ENCODE measurements at regions not wholly inside any gene's neighbourhood (a gene's known extent, or its start where the extent isn't known, plus 50 kb on each side); places are given as distances from the start of the nearest gene placed in this dataset.
"Not testable (repeated sequence)": the region's sequence is repeated elsewhere in the genome, so short reads cannot be mapped to it uniquely, and the experiment has no call there.

DNA sequence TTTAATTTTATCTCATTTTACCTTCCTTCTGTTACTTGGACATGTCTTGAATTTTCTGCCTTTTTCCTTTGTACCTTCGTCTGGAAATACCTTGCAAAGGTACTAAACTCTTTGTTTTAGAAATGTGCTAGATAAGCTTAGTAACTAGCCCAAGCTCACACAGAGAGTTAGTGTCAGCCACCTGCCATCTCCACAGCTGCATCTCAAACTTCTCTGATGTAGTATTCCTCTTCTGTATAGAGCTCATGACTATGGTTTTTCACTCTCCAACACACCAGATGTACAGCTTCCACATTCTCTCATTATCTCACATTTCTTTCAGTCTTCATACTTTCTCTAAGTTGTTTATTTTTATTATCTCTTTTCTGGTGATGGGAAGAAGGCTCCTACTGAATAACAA, 516.6 kb upstream of the ROBO2 start:
- DNase-seq (ENCODE audit: insufficient read length, low spot score) (no peak), FAIRE-seq (no peak)
- TF ChIP-seq, protein P1, sequence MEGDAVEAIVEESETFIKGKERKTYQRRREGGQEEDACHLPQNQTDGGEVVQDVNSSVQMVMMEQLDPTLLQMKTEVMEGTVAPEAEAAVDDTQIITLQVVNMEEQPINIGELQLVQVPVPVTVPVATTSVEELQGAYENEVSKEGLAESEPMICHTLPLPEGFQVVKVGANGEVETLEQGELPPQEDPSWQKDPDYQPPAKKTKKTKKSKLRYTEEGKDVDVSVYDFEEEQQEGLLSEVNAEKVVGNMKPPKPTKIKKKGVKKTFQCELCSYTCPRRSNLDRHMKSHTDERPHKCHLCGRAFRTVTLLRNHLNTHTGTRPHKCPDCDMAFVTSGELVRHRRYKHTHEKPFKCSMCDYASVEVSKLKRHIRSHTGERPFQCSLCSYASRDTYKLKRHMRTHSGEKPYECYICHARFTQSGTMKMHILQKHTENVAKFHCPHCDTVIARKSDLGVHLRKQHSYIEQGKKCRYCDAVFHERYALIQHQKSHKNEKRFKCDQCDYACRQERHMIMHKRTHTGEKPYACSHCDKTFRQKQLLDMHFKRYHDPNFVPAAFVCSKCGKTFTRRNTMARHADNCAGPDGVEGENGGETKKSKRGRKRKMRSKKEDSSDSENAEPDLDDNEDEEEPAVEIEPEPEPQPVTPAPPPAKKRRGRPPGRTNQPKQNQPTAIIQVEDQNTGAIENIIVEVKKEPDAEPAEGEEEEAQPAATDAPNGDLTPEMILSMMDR (IDR thresholded peaks at IDR 0.05; ENCODE audit: insufficient read depth, missing control alignments) = no peak

- no peak for DNase-seq (ENCODE audit: insufficient read length, low spot score)
- TF ChIP-seq, protein P1 (IDR thresholded peaks at IDR 0.05; ENCODE audit: insufficient read depth, missing control alignments) = no peak
- FAIRE-seq = no peak
Observed at GRCh38 chr3:76525726-76526125, 514.2 kb upstream of the ROBO2 start.

DNA sequence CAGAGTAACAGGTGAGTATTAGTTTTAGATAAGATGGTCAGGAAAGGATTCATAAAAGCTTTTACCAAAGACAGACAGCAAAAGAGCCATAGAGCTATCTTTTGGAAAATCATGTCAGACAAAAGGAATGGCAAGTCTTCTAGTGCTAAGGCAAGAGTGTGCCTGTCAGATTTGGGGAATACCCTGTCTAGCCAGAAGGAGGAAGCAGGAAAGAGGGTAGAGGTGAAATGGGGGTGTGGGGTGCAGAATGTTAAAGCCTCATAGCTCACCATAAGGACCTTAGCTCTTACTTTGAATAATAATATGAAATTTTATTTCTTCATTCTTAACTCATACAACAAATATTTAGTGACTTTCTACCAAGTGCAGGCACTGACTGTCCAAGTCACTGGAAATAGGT, 512.1 kb upstream of the ROBO2 start:
- TF ChIP-seq, protein P1 (IDR thresholded peaks at IDR 0.05; ENCODE audit: insufficient read depth, missing control alignments) = no peak
- no peak for FAIRE-seq
- no peak for DNase-seq (ENCODE audit: insufficient read length, low spot score)

- TF ChIP-seq, protein P1 (IDR thresholded peaks at IDR 0.05; ENCODE audit: insufficient read depth, missing control alignments) = no peak
- FAIRE-seq (no peak), DNase-seq (ENCODE audit: insufficient read length, low spot score) (no peak)
Observed at GRCh38 chr3:76532158-76532822, 507.6 kb upstream of the ROBO2 start.

GRCh38 chr3:76533710-76534109, 506.2 kb upstream of the ROBO2 start:
- DNase-seq (ENCODE audit: insufficient read length, low spot score); FAIRE-seq: not testable (repeated sequence)

DNA sequence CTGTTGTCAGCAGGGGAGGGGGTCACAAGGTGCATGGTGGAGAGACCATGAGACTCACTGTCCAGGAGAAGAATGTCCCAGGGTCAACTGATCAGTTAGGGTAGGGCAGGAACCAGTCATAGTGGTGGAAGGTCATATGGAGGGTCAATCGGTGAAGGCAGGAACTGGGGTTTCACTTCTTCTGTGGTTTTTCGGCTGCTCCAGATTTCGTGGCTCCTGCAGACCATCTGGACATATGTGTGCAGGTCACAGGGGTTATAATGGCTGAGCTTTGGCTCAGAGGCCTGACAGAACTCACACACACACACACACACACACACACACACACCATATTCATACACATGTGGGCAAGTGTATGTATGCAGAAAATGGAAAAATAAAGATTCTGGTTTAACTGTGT, 502.0 kb upstream of the ROBO2 start:
- not testable (repeated sequence) for FAIRE-seq; DNase-seq (ENCODE audit: insufficient read length, low spot score)

DNA sequence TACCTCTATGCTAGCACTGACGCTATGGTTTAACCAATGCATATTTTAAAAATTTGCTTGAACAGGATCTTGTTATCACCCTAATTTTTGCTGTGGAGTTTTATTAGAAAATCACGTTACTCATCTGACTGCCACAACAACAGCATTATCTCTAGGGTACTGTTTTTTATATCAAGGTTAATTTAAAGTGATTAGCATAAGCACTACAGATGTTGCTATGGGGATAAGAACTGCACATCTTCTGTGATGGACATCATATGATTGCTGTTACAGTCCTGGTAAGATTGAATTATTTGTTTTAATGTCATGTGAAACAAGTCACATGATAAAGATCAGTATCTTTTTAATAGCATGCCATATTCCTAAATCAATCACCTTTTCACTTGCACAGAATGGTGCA, 492.2 kb upstream of the ROBO2 start:
- TF ChIP-seq, protein P1 (IDR thresholded peaks at IDR 0.05; ENCODE audit: insufficient read depth, missing control alignments) = no peak
- DNase-seq (ENCODE audit: insufficient read length, low spot score) = no peak
- FAIRE-seq = no peak

DNA sequence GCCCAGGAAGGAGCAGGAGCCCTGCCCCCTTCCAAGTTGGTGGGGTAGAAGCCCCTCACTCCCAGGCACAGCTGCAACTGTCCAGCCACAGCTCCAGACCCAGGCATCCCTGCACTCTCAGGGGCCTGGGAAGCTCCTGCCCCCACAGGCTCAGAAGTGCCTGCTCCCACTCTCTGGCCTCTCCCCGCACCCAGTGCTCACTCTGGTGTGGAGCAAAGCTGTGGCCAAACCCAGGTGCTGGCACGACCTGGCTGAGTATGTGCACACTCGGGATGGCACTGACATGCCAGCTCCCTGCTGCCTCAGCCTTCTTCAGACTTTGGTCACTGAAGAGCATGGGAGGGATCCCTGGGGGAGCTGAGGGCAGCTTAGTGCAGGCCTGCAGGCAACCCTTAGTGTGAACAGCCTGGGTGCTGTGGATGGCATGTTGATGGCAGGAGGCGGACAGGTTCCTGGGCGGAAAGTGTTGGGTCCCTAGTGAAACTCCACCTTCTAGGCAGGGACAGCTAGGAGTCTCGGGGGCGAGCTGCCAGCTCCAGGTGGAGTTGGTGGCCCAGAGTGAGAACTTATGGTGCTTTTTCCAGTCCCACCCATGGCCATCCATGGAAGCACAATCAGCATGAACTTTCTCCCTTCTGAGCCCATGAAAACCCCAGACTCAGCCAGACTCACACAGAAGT, 489.2 kb upstream of the ROBO2 start:
- DNase-seq (ENCODE audit: insufficient read length, low spot score) (no peak), FAIRE-seq (no peak)
- TF ChIP-seq, protein P1 (IDR thresholded peaks at IDR 0.05; ENCODE audit: insufficient read depth, missing control alignments) = no peak

All from D721Med (cell line).